ENCODE measurements at regions not wholly inside any gene's neighbourhood (a gene's known extent, or its start where the extent isn't known, plus 50 kb on each side); places are given as distances from the start of the nearest gene placed in this dataset.

- no peaks in the 10 kb centered on the region for H3K36me3 ChIP-seq (ENCODE audit: control insufficient read depth in 2 of 3, insufficient read depth in 3 of 3, low read length in 3 of 3)
- H3K27me3 ChIP-seq (ENCODE audit: control insufficient read depth, insufficient read depth, low read length): no peaks in the 10 kb centered on the region
- intact Hi-C loops (cut with DNase I): no loop called here
- FAIRE-seq (no peak), DNase-seq (peak in 2 of 5 donors; percentile 37 to 55)
- no peak overlapping the region for H3K9ac ChIP-seq (ENCODE audit: low read length in 3 of 3)
- H3K4me3 ChIP-seq (ENCODE audit: low read length in 3 of 3): no peak overlapping the region
- H3K27ac ChIP-seq (ENCODE audit: low read depth in 2 of 2, low read length in 2 of 2): no peak overlapping the region
- H3K4me1 ChIP-seq (ENCODE audit: control insufficient read depth in 2 of 3, insufficient read depth in 2 of 3, low read depth in 1 of 3, low read length in 3 of 3): no peaks in the 10 kb centered on the region
- no peak for TF ChIP-seq CTCF (IDR thresholded peaks at IDR 0.05; ENCODE audit: borderline replicate concordance, extremely low read depth, insufficient read depth)
- H3K9me3 ChIP-seq (ENCODE audit: control insufficient read depth in 2 of 3, insufficient read depth in 1 of 3, low read length in 3 of 3): peaks cover 0 to 3% (median 0%) of the 10 kb centered on the region in 3 donors
Observed at GRCh38 chr7:35482231-35482630, 212.7 kb downstream of the HERPUD2 start.

- no peak for FAIRE-seq
Observed at GRCh38 chr7:35480806-35481205, 214.1 kb downstream of the HERPUD2 start.

GRCh38 chr7:35477609-35478008, 217.3 kb downstream of the HERPUD2 start:
- H3K27me3 ChIP-seq (ENCODE audit: control insufficient read depth, insufficient read depth, low read length): no peaks in the 10 kb centered on the region
- peaks cover 0 to 3% (median 0%) of the 10 kb centered on the region in 3 donors for H3K9me3 ChIP-seq (ENCODE audit: control insufficient read depth in 2 of 3, insufficient read depth in 1 of 3, low read length in 3 of 3)
- intact Hi-C loops (cut with DNase I): no loop called here
- DNase-seq: no peak
- FAIRE-seq: no peak
- H3K4me1 ChIP-seq (ENCODE audit: control insufficient read depth in 2 of 3, insufficient read depth in 2 of 3, low read depth in 1 of 3, low read length in 3 of 3): no peaks in the 10 kb centered on the region
- no peak for TF ChIP-seq CTCF (IDR thresholded peaks at IDR 0.05; ENCODE audit: borderline replicate concordance, extremely low read depth, insufficient read depth)
- no peaks in the 10 kb centered on the region for H3K36me3 ChIP-seq (ENCODE audit: control insufficient read depth in 2 of 3, insufficient read depth in 3 of 3, low read length in 3 of 3)
- H3K9ac ChIP-seq (ENCODE audit: low read length in 3 of 3): no peak overlapping the region
- no peak overlapping the region for H3K4me3 ChIP-seq (ENCODE audit: low read length in 3 of 3)
- no peak overlapping the region for H3K27ac ChIP-seq (ENCODE audit: low read depth in 2 of 2, low read length in 2 of 2)

More at GRCh38 chr7:35480806-35481205, 214.1 kb downstream of the HERPUD2 start:
- peak in 2 of 5 donors; percentile 24 to 37 for DNase-seq
- Histone ChIP-seq H3K9ac (ENCODE audit: low read length in 3 of 3) (no peak overlapping the region), H3K27me3 (ENCODE audit: control insufficient read depth, insufficient read depth, low read length) (no peaks in the 10 kb centered on the region), H3K9me3 (ENCODE audit: control insufficient read depth in 2 of 3, insufficient read depth in 1 of 3, low read length in 3 of 3) (peaks cover 0 to 3% (median 0%) of the 10 kb centered on the region in 3 donors), H3K27ac (ENCODE audit: low read depth in 2 of 2, low read length in 2 of 2) (no peak overlapping the region), H3K4me3 (ENCODE audit: low read length in 3 of 3) (no peak overlapping the region), H3K36me3 (ENCODE audit: control insufficient read depth in 2 of 3, insufficient read depth in 3 of 3, low read length in 3 of 3) (no peaks in the 10 kb centered on the region), H3K4me1 (ENCODE audit: control insufficient read depth in 2 of 3, insufficient read depth in 2 of 3, low read depth in 1 of 3, low read length in 3 of 3) (no peaks in the 10 kb centered on the region)
- intact Hi-C loops (cut with DNase I): no loop called here
- no peak for TF ChIP-seq CTCF (IDR thresholded peaks at IDR 0.05; ENCODE audit: borderline replicate concordance, extremely low read depth, insufficient read depth)

GRCh38 chr7:35474100-35474499, 220.2 kb upstream of the TBX20 start:
- Histone ChIP-seq H3K9ac (ENCODE audit: low read length in 3 of 3) (no peak overlapping the region), H3K27ac (ENCODE audit: low read depth in 2 of 2, low read length in 2 of 2) (no peak overlapping the region), H3K36me3 (ENCODE audit: control insufficient read depth in 2 of 3, insufficient read depth in 3 of 3, low read length in 3 of 3) (no peaks in the 10 kb centered on the region), H3K4me1 (ENCODE audit: control insufficient read depth in 2 of 3, insufficient read depth in 2 of 3, low read depth in 1 of 3, low read length in 3 of 3) (no peaks in the 10 kb centered on the region), H3K9me3 (ENCODE audit: control insufficient read depth in 2 of 3, insufficient read depth in 1 of 3, low read length in 3 of 3) (peaks cover 0 to 3% (median 0%) of the 10 kb centered on the region in 3 donors), H3K27me3 (ENCODE audit: control insufficient read depth, insufficient read depth, low read length) (no peaks in the 10 kb centered on the region), H3K4me3 (ENCODE audit: low read length in 3 of 3) (no peak overlapping the region)
- intact Hi-C loops (cut with DNase I): no loop called here
- no peak for DNase-seq
- no peak for TF ChIP-seq CTCF (IDR thresholded peaks at IDR 0.05; ENCODE audit: borderline replicate concordance, extremely low read depth, insufficient read depth)
- no peak for FAIRE-seq
